ENCODE measurements at regions not wholly inside any gene's neighbourhood (a gene's known extent, or its start where the extent isn't known, plus 50 kb on each side); places are given as distances from the start of the nearest gene placed in this dataset.
"Not testable (repeated sequence)": the region's sequence is repeated elsewhere in the genome, so short reads cannot be mapped to it uniquely, and the experiment has no call there.

- peak; percentile 4 for DNase-seq
Observed at GRCh38 chr1:193951984-193952383, 765.6 kb upstream of the B3GALT2 start.

GRCh38 chr1:193944454-193944853 is 758.0 kb upstream of the B3GALT2 start:
- DNase-seq, result no peak

- no peak for DNase-seq
Observed at GRCh38 chr1:193940176-193940575, 753.8 kb upstream of the B3GALT2 start.

DNA sequence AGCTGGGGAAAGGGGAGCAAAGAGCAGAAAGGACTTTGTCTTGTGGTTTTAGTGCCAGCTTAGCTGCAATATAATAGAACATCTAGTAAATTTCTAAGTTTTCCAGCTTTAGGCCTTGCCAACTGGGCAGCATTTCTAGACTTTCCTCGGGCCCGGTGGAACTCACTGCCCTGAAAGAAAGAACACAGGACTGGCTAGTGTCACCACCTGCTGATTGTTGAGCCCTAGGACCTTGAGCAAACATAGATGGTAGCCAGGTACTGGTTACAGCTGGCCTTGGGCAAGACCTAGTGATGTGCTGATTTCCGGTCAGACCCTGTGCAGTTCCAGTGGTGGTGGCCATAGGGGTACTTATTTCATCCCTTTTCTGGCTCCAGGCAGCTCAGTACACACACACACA is 753.2 kb upstream of the B3GALT2 start:
- DNase-seq, result no peak

DNA sequence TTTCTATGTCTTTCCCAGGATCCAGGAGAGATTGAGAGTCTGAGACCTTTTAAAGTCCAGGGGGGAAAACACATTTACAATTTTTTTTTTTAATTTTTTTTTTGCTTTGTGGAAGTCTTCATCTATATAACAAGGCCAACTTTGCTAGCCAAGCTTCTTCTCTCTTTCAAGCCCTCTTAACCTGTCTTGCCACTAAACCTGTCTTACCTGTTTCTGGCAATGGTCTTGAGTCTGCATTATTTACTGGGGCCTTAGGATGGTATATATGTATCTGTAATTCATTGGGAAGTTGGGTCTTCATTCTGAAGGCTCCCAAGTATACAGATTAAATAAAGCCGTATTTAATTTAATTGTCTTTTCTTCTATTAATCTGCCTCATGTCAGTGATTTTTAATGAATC is 750.9 kb upstream of the B3GALT2 start:
- DNase-seq, result no peak

DNA sequence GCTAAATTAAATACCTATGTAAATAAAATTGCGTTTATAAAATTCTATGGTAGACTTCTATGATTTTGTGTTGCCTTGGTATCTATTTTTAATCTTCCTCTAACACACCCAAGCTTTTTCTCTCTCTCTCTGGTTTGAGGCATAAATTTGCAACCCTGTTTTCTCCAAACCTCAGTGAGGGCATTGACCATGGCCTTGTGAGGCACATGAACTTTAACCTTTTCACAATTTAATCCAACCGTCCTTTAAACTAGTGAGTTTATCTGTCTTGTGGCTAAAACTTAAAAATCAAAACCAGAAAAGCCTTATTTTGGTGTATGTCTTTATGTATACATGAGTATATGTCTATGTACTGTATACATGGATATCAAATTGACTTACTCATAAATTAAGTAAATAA is 746.6 kb upstream of the B3GALT2 start:
- no peak for DNase-seq

GRCh38 chr1:193931356-193931755 is 744.9 kb upstream of the B3GALT2 start:
- DNase-seq, result no peak

GRCh38 chr1:193929374-193930033 is 743.1 kb upstream of the B3GALT2 start:
- no peak for DNase-seq

DNA sequence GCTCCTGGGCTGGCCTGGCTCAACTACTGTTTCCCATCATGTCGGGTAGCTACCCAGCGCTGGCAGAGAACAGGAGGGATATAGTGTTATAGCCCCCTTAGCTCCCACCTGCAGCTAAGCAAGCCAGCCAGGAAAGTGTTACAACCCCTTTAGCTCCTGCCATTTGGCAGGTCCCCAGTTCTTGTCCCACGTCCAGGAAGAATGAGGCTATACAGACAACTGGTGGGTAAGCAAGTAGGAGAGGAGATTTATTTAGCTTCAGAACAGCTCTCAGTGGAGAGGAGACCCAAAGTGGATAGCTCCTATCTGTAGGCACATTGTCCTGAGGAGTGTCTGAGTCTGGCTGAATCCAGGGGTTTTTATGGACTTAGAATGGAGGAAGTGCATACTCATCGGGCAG is 741.1 kb upstream of the B3GALT2 start:
- DNase-seq, result no peak

DNA sequence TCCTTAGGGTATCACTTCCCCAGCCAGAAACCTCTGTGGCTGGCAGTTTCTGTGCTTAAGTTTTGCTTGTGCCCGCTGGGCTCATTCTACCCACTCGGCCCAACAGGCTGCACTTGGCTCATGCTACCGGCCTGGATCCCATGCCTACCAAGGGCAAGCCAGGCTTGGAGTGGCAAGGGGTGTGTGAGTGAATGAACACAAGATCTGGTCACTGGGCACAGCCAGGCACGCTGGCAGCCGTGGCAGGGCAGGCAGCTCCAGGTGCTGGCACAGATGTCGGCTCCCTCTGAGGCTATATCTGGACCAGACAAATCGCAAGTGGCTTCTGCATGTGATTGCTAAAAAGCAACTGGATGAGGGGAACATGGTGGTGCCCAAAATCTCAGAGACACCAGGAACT is 740.5 kb upstream of the B3GALT2 start:
- DNase-seq, result no peak

DNA sequence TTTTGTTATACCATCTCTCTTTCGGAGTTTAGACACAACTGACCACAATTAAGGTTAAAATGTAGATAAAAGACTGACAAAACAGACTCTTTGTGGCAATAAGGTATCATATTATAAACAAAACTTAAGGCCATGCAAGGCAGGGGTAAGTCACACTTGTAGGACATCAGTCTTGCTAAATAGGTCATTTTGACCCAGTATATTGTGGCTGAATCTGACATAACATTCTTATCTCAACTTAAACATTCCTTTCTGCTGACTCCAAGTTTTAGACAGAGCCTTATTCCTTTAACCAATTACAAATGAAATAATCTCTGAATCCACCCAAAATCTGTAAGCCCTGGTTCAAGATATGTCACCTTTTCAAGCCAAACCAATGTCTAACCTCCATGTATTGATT is 733.4 kb upstream of the B3GALT2 start:
- DNase-seq, result peak; percentile 29

- DNase-seq, result no peak
Observed at GRCh38 chr1:193916452-193916851, 730.0 kb upstream of the B3GALT2 start.

DNA sequence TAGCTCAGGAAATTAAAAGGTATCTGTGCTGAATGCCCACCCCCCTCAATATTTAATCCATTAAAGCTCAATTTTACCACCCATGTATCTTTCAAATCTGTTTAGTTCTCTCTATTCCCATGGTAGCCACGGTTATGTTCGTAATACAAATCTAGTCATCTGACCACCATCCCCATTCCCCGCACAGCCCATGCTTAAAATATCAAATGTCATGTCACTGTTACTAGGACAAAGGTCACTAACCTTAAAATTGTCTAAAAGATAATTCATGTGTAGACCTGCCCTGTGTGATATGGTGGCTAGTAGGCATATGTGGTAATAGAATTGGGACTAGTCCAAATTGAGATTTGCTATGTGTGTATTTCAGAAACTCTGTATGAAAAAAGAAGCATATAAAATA is 728.5 kb upstream of the B3GALT2 start:
- DNase-seq, result no peak

DNA sequence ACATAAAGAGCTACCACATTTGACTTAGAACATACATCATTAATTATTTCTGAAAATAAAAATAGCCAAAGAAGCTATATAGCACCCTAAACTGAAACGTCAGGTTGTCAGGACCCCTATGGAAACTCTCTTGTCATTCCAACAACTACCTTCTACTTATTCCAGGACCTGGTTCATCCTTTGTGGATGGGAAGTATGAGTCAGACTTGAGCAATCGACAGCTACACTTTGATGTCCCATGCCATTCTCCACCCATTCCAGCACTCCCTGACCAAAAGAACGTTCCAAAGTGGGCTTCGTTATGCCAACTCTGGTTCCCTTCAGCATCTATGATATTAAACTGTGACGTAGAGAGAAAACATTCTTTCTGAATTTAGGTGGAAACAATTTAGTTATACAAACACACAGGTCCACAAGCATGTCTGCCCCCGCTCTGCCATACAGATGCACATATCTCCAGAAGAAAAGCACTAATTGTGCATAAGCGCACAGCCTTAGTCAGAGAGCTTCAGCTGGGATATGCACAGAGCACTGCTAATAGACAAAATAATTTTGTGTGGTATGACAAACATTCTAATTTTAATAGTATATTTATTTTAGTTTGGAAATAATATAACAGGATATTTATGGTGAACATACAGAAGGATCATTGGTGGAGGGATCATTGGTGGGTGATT is 723.1 kb upstream of the B3GALT2 start:
- DNase-seq, result no peak

DNA sequence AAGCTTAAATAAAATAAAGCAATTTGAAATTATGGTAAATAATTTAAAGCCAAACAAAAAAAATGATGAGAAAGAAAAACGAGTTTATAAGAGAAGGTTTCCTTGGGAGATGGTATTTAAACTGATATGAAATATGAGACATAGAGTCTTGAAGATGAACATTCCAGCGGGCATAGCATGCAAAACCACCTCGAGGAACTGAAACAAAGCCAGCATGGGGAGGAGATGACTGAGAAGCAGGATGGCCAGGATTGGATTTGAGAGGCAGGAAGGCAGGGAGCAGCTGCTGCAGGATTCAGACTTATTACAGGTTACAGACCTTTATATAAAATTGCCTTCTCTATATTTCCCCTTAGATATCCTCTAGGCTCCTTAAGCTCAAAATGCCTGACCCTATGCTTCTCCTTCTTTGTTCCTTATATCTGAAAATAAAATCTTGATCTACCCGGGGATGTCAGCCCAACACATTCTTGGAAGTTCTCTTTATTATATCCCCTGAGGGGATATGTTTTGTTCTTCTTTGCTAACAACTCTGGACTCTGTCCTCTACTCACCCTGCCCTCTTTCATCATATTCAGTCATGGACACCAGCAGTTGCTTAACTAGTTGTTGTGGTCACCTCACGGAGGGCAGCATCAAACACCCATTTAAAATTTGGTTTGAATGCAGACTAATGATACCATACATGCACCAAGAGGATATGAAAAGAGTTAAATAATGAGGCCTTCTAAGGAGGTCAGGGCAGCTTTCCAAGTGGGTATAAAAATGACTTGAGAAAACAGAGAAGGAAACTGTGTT is 719.1 kb upstream of the B3GALT2 start:
- DNase-seq, result peak; percentile 61

- DNase-seq, result no peak
Observed at GRCh38 chr1:193891788-193892187, 705.4 kb upstream of the B3GALT2 start.

DNA sequence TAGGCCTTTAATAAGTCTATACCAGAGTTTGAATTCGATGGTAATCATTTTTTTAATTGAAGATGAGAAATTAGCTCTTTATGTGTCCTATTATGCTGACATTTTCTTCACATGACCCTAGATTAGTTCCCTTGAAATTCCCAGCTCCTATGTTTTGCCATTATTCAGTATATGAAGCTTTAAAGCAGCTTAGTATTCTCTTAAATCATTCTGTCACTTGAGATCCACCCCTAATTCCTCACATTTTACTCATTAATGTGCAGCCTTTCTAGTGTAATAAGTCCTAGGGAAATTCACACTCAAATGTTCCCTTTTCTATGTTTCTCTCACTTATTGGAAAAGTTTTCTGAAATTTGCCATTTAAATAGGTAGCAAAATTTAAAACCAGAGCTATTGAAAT is 704.5 kb upstream of the B3GALT2 start:
- peak; percentile 22 for DNase-seq

- DNase-seq, result no peak
Observed at GRCh38 chr1:193884848-193885558, 698.6 kb upstream of the B3GALT2 start.

DNA sequence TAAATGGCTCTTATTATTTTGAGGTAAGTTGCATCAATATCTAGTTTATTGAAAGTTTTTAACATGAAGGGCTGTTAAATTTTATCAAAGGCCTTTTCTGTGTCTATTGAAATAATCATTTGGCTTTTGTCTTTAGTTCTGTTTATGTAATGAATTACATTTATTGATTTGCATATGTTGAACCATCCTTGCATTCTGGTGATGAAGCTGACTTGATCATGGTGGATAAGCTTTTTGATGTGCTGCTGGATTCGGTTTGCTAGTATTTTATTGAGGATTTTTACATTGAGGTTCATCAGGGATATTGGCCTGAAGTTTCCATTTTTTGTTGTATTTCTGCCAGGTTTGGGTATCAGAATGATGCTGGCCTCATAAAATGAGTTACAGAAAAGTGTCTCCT is 691.5 kb upstream of the B3GALT2 start:
- not testable (repeated sequence) for DNase-seq

- DNase-seq, result no peak
Observed at GRCh38 chr1:193868425-193868824, 682.0 kb upstream of the B3GALT2 start.

DNA sequence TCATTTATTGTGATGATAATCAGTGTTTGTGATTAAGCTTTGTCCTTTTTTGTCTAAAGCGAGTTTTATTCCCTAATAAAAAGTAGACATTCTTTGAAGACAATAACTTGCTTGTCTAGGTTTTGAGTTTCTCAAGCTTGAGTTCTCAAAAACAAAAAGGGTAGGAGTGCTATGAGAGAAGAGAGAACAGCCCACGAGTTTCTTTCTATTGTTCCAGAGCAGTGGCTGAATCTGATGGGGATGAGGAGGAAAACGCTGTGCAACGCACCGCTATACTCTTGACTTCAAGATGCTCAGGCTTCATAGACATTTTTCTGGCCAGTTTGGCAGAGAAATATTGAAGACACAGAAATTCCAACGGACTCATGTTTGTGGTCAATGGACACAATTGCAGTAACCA is 669.8 kb upstream of the B3GALT2 start:
- no peak for DNase-seq

- DNase-seq, result no peak
Observed at GRCh38 chr1:193850745-193851144, 664.3 kb upstream of the B3GALT2 start.
